Loucy (cell line): ENCODE measurements at regions not wholly inside any gene's neighbourhood (a gene's known extent, or its start where the extent isn't known, plus 50 kb on each side); places are given as distances from the start of the nearest gene placed in this dataset.
"Not testable (repeated sequence)": the region's sequence is repeated elsewhere in the genome, so short reads cannot be mapped to it uniquely, and the experiment has no call there.

Experiments used
- H2AFZ ChIP-seq: fragments of 200-600 bp; sonication (generic); 2 replicates; pipeline ENCODE4 v1.6.0; 2016; ENCODE audit warnings: antibody characterized with exemption, mild to moderate bottlenecking, low read length, moderate library complexity
- H3F3A ChIP-seq: fragments of 200-600 bp; 2 replicates; pipeline ENCODE4 v1.6.0; 2016; ENCODE audit warnings: antibody characterized with exemption, low read depth, mild to moderate bottlenecking
- H3K27me3 ChIP-seq: fragments of 200-600 bp; sonication (generic); 2 replicates; pipeline ENCODE4 v1.6.1; 2014; ENCODE audit warnings: low read length, mild to moderate bottlenecking; ENCODE audit not compliant: insufficient read depth, poor library complexity, severe bottlenecking
- H3K36me3 ChIP-seq: fragments of 200-600 bp; sonication (generic); 2 replicates; pipeline ENCODE4 v1.6.1; 2016; ENCODE audit warnings: low read length; ENCODE audit not compliant: insufficient read depth
- H3K4me1 ChIP-seq: fragments of 200-600 bp; sonication (generic); 2 replicates; pipeline ENCODE4 v1.5.1; 2014; ENCODE audit warnings: low read length, mild to moderate bottlenecking; ENCODE audit not compliant: insufficient read depth, poor library complexity, severe bottlenecking
- H3K4me2 ChIP-seq: fragments of 200-600 bp; sonication (generic); 2 replicates; pipeline ENCODE4 v1.6.0; 2014; ENCODE audit warnings: antibody characterized with exemption, low read length, low read depth, mild to moderate bottlenecking; ENCODE audit not compliant: poor library complexity, severe bottlenecking
- H3K4me3 ChIP-seq: fragments of 200-600 bp; sonication (generic); 2 replicates; pipeline ENCODE4 v1.5.1; 2014; ENCODE audit warnings: low read length, mild to moderate bottlenecking, mixed read lengths; ENCODE audit not compliant: poor library complexity, severe bottlenecking
- H3K79me2 ChIP-seq: fragments of 200-600 bp; sonication (generic); 2 replicates; pipeline ENCODE4 v1.6.1; 2014; ENCODE audit warnings: low read length; ENCODE audit not compliant: insufficient read depth
- H3K9ac ChIP-seq: fragments of 200-600 bp; sonication (generic); 2 replicates; pipeline ENCODE4 v1.6.0; 2014; ENCODE audit warnings: mild to moderate bottlenecking, low read depth, low read length, moderate library complexity; ENCODE audit not compliant: poor library complexity, severe bottlenecking
- H3K9me2 ChIP-seq: fragments of 200-600 bp; sonication (generic); replicated peaks from 2 replicates; pipeline ENCODE4 v1.6.1; 2016; ENCODE audit warnings: low read depth, low read length, mixed read lengths
- H3K9me3 ChIP-seq: fragments of 200-600 bp; sonication (generic); 2 replicates; pipeline ENCODE4 v1.6.1; 2014; ENCODE audit warnings: mild to moderate bottlenecking, antibody characterized with exemption, low read length, low read depth; ENCODE audit not compliant: insufficient read depth
- H4K20me1 ChIP-seq: fragments of 200-600 bp; sonication (generic); 2 replicates; pipeline ENCODE4 v1.6.0; 2014; ENCODE audit warnings: antibody characterized with exemption, low read length, mild to moderate bottlenecking; ENCODE audit not compliant: insufficient read depth, poor library complexity, severe bottlenecking
- EZH2phosphoT487 ChIP-seq: fragments of 200-600 bp; IDR thresholded peaks from 2 replicates; pipeline ENCODE4 v1.6.1; 2018; ENCODE audit warnings: antibody characterized with exemption, mild to moderate bottlenecking, moderate library complexity, borderline replicate concordance
- TF ChIP-seq, protein P1 (sequence below): fragments of 200-600 bp; sonication (generic); conservative IDR thresholded peaks from 2 replicates; pipeline ENCODE4 v1.5.1; 2014; ENCODE audit warnings: mild to moderate bottlenecking, antibody characterized with exemption, low read length

DNA sequence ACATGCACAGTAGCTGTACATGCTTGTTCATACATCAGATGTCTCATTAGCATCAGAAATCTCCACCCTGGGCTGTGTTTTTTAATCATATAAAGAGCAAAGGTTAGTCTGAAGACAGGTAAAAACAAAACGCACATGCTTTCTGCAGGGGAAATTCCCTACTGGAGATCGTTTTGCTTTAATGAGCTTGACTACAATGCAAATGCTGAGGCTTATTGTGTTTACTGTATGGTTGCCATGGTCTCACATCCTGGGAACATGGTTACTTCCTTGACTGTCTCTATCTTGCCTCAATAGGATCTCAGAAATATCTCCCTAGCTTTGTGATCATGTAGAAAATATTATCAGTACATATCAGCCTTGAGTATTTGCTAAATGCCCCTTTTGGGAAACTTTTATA, 336.5 kb upstream of the TFPI start:
- Histone ChIP-seq H3K4me3 (no peak overlapping the region), H3K79me2 (no peaks in the 10 kb centered on the region), H3K27me3 (no peaks in the 10 kb centered on the region), H3F3A (no peaks in the 10 kb centered on the region), H3K9me2 (no peaks in the 10 kb centered on the region), H3K9ac (no peak overlapping the region), H3K36me3 (no peaks in the 10 kb centered on the region), H2AFZ (no peak overlapping the region), H4K20me1 (no peaks in the 10 kb centered on the region), H3K9me3 (no peaks in the 10 kb centered on the region), H3K4me2 (no peak overlapping the region), H3K4me1 (no peaks in the 10 kb centered on the region)
- TF ChIP-seq, protein P1, sequence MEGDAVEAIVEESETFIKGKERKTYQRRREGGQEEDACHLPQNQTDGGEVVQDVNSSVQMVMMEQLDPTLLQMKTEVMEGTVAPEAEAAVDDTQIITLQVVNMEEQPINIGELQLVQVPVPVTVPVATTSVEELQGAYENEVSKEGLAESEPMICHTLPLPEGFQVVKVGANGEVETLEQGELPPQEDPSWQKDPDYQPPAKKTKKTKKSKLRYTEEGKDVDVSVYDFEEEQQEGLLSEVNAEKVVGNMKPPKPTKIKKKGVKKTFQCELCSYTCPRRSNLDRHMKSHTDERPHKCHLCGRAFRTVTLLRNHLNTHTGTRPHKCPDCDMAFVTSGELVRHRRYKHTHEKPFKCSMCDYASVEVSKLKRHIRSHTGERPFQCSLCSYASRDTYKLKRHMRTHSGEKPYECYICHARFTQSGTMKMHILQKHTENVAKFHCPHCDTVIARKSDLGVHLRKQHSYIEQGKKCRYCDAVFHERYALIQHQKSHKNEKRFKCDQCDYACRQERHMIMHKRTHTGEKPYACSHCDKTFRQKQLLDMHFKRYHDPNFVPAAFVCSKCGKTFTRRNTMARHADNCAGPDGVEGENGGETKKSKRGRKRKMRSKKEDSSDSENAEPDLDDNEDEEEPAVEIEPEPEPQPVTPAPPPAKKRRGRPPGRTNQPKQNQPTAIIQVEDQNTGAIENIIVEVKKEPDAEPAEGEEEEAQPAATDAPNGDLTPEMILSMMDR: no peak
- no peak for TF ChIP-seq EZH2phosphoT487

DNA sequence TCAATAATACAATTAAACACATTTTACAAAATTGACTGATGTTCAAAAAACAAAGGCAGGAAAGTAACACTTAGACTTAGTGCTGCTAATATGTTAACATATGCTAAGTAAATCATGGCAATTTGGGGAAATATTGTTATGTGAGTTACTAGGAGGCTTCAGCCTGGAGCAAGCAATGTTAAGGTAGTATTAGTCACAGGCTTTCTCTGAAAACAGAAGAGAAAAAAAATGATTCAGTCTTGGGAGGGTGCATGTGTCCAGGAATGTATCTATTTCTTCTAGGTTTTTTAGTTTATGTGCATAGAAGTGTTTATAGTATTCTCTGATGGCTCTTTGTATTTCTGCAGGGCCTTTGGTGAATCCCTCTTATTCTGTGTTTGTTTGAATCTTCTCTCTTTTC, 345.8 kb upstream of the TFPI start:
- no peaks in the 10 kb centered on the region for H3K9me2 ChIP-seq
- no peak overlapping the region for H3K4me2 ChIP-seq
- H4K20me1 ChIP-seq: no peaks in the 10 kb centered on the region
- H3K4me1 ChIP-seq: no peaks in the 10 kb centered on the region
- no peaks in the 10 kb centered on the region for H3K36me3 ChIP-seq
- no peaks in the 10 kb centered on the region for H3K79me2 ChIP-seq
- no peak overlapping the region for H2AFZ ChIP-seq
- no peak overlapping the region for H3K4me3 ChIP-seq
- no peaks in the 10 kb centered on the region for H3F3A ChIP-seq
- TF ChIP-seq, protein P1: no peak
- TF ChIP-seq EZH2phosphoT487: no peak
- H3K9ac ChIP-seq: no peak overlapping the region
- no peaks in the 10 kb centered on the region for H3K9me3 ChIP-seq
- no peaks in the 10 kb centered on the region for H3K27me3 ChIP-seq

DNA sequence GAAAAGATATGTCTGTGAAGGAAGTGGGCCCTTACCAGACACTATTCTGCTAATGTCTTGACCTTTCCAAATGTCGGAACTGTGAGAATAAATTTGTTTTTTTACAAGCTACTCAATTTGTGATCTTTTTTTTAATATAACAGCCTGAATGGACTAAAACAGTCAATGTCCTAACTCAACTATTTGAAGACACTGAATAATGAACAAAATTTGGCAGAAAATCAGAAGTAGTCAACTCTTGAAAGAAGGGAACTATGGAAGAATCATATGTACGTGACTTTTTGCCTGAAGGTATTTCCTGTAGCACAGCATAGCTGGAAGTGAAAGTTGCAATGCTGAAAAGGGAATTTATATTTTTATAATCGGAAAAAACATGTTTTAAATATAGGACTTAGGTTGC, 351.8 kb upstream of the TFPI start:
- H3K4me2 ChIP-seq: no peak overlapping the region
- no peak overlapping the region for H3K4me3 ChIP-seq
- no peaks in the 10 kb centered on the region for H4K20me1 ChIP-seq
- H3K4me1 ChIP-seq: no peaks in the 10 kb centered on the region
- H3K9me3 ChIP-seq: no peaks in the 10 kb centered on the region
- no peaks in the 10 kb centered on the region for H3K79me2 ChIP-seq
- H3K27me3 ChIP-seq: no peaks in the 10 kb centered on the region
- no peaks in the 10 kb centered on the region for H3K36me3 ChIP-seq
- H3K9me2 ChIP-seq: no peaks in the 10 kb centered on the region
- H3F3A ChIP-seq: no peaks in the 10 kb centered on the region
- no peak overlapping the region for H3K9ac ChIP-seq
- TF ChIP-seq EZH2phosphoT487: no peak
- TF ChIP-seq, protein P1: no peak
- no peak overlapping the region for H2AFZ ChIP-seq

DNA sequence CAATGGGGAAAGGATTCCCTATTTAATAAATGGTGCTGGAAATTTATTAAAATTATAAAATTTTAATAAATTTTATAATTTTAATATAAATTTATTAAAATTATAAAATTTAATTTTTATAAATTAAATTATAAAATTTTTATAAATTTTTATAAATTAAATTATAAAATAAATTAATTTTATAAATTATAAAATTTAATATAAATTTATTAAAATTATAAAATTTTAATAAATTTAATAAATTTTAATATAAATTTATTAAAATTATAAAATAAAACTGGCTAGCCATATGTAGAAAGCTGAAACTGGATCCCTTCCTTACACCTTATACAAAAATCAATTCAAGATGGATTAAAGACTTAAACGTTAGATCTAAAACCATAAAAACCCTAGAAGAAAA, 356.7 kb upstream of the TFPI start:
- H3K79me2 ChIP-seq, H3K4me1 ChIP-seq, H3K9me3 ChIP-seq, H3K9me2 ChIP-seq, H3K27me3 ChIP-seq, H2AFZ ChIP-seq, H3K36me3 ChIP-seq, H4K20me1 ChIP-seq, H3K4me2 ChIP-seq, H3K9ac ChIP-seq, H3F3A ChIP-seq, H3K4me3 ChIP-seq: not testable (repeated sequence)
